HG03064 (cell line): ENCODE measurements at regions not wholly inside any gene's neighbourhood (a gene's known extent, or its start where the extent isn't known, plus 50 kb on each side); places are given as distances from the start of the nearest gene placed in this dataset.

Experiments
- ATAC-seq: cut with Tn5 transposase; IDR thresholded peaks from one replicate; pipeline ENCODE4 v1.9.1; 2021; ENCODE audit warnings: low read depth; ENCODE audit not compliant: unreplicated experiment

DNA sequence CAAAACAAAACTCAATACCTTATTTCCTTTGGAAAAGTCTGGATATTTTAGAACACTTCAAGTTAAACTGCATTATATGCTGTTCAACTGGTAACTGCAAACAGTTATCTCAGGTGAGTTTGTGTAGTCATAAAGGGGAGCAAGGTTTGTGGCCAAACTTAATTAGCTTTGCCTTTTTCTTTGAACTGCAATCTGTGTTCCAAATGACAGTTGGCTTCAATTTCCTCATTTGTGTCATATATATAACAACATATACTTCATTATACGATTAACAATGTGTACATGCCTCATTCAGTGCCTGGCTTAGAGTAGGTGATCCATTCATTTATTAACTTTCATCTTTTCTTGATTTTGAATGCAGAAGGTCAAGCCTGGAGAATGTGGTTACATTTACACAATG, 55.8 kb downstream of the KCNE4 start:
- ATAC-seq, result no peak

DNA sequence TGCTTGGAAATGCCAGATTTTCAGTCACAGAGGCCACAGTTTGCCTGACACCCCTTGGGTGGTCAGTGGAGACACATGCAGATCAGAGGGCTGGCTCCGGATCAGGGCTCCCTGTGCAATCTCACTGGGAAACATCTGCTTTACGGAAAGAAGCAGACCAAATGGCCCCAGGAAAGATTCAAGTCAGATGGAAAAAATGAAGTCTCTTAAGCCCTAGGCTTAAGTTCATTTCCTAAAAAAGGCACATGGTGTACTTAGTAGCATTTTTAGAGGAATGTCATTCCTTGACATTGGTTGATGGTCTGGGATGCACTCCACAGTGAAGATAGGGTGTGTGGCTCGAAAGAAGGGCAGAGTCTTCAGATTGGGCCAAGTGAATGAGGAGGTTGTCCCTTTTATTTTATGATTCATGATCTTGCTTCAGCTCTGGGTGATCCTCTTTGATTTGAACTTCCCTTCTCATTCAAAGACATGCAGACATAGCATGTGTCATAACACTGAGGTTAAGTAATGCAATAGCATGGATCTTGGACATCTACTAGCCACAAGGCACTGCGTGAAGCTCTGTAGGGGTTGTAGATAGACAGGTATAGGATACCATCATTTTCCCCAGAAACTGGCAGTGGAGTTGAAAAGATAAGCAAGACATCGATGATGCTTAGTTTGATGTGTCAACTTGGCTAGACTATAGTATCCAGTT, 56.5 kb downstream of the KCNE4 start:
- ATAC-seq, result no peak

DNA sequence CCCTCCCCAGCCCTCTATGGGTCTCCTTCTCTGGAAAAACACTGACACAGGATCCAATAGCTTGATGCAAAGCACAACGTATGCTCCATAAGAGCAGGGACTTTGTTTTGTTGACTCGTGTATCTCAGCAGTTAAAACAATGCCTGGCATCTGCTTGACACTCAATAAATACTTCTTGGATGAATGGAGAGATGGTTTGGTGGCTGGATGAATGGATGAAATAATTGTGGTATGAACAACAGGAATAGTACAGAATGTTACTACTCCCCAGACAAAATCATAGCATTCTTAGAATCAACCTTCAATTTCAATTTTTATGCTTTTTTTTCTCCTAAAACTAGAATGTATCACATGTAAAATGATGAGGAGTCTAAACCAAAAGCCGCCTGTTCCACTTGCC, 57.4 kb downstream of the KCNE4 start:
- ATAC-seq, result no peak

GRCh38 chr2:223113161-223113560, 61.2 kb downstream of the KCNE4 start:
- no peak for ATAC-seq

DNA sequence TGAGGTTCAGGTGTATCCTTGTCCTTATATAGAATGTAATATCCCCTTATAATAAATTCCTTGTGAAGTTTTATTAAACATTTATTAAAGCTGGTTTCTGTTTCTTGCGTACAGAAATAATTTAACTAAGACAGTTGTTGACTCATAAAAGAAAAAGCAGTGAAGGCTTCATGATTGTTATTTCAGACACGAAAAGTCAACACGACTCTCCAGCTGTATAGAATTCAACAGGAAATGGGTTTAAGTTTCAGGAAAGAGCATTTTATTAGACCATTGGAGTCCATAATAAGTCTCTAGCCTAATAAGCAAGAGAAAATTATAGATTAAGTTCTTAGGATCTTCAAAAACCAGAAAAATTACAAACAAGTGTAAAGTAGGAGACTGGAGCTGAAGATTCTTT, 62.2 kb downstream of the KCNE4 start:
- ATAC-seq, result no peak

GRCh38 chr2:223114917-223115316, 62.9 kb downstream of the KCNE4 start:
- ATAC-seq, result no peak

GRCh38 chr2:223117533-223117932, 65.5 kb downstream of the KCNE4 start:
- no peak for ATAC-seq

DNA sequence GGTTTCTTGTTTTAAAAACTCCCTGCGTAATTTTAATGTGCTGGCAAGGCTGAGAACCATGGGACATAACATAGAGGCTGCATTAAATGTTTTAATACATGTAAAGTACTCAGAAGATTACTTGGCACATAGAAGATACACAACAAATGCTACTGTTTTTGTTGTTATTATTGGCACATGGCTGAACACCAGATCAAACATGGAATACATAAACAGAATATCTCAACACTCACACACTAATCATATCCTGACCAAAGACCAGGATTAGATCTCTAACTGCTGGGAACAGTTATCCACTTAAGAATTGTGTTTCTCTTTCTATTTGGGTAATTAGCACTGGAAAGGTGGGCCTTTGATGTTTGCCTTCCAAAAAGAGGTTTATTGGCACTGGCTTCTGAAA, 69.3 kb downstream of the KCNE4 start:
- no peak for ATAC-seq

DNA sequence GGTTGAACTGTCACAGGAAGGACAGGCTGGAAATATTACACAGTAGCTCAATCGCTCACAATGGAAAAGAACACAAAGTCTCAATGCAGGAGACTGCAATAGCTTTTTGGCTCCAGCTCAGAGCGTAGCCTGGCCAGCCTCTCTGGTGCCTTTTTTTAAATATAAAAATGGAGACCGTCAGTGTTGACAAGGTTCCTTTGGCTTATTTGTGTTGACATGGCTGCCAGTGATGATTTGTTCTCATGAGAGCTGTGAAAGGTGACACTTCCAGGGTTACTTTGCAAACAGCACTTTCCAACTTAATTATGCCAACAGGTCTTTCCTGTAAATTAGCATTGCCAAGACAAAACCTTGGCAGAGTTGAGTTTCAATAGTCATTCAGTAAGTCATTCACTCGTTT, 70.8 kb downstream of the KCNE4 start:
- ATAC-seq, result no peak

GRCh38 chr2:223123855-223124610, 72.0 kb downstream of the KCNE4 start:
- no peak for ATAC-seq

GRCh38 chr2:223141606-223142005, 89.6 kb downstream of the KCNE4 start:
- no peak for ATAC-seq

GRCh38 chr2:223142118-223142517, 90.1 kb downstream of the KCNE4 start:
- no peak for ATAC-seq

GRCh38 chr2:223147431-223147830, 95.4 kb downstream of the KCNE4 start:
- ATAC-seq, result no peak

DNA sequence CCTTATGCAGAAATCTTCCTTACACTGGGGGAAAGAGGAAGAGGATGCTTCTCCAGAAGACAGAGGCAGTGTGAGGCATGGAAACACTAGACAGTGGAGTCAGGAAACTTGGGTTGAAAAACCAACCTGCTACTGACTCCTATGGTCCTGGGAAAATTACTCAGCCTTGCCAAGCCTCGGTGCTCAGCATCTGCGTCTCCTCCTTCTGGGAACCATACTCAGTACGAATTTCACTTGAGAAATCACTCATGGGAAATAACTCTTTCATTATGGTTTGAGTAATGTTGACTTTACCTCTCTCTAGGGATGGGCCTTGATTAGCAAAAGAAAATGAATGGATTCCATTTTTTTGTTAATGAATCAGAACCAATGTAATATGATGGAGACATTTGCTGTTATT, 96.5 kb downstream of the KCNE4 start:
- ATAC-seq, result no peak

- no peak for ATAC-seq
Measured at GRCh38 chr2:223155956-223156355, 104.0 kb downstream of the KCNE4 start.

DNA sequence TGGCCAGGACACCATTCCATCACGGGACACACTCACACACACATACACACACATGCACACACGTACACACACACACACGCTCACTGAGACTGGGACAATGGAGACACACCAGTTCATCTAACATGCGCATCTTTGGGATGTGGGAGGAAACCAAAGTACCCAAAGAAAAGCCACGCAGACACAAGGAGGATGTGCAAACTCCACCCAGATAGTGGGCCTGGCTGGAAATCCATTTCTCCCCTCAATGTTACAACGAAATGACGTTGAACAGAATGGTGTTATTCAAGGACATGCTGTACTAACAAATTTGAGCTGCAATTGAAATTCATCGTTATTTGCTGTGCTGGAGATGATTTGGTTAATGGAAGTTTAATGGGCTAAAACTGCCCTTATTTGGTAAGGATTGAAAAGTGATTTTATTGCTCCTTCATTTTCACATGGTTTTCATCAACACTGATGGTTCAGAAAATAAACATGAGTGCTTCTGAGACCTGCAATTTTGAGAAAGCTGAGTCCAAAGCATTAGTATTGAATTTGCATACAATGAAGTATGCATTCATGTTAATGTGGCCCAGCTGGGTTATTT, 110.0 kb downstream of the KCNE4 start:
- ATAC-seq, result no peak

- no peak for ATAC-seq
Measured at GRCh38 chr2:223165423-223166214, 113.6 kb downstream of the KCNE4 start.

DNA sequence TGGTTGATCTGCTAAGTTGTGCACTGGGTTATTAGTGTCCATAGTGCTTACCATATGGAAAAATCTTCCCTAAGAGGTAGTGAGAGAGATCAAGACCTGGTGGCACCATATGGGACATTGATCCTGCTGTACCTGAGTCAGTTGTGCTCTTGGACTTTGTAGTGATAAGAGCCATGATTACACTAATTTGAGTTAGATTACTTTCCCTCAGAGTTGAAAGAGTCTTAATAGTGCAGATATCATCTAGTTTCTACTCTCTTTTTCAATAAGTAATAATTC, 114.2 kb downstream of the KCNE4 start:
- ATAC-seq, result no peak

- ATAC-seq, result no peak
Measured at GRCh38 chr2:223166983-223167650, 115.1 kb downstream of the KCNE4 start.

GRCh38 chr2:223169830-223170605, 118.0 kb downstream of the KCNE4 start:
- peak; percentile 75 for ATAC-seq
